GM12878 (cell line): ENCODE measurements at regions not wholly inside any gene's neighbourhood (a gene's known extent, or its start where the extent isn't known, plus 50 kb on each side); places are given as distances from the start of the nearest gene placed in this dataset.

Experiments used
- ATAC-seq: fragments of 200-7000 bp; cut with Tn5 transposase; 3 replicates; pipeline ENCODE4 v1.9.1; 2020; ENCODE audit warnings: mild to moderate bottlenecking, moderate library complexity
- BruUV-seq: library from RNA; stranded (reverse); fragments of 400-500 nt; replicated peaks from 2 replicates; lab custom pipeline; 2021; lab: Mats Ljungman, UMichigan
- CTCF ChIA-PET: fragments of 300-600 bp; sonication (Branson Sonifier 250); formaldehyde crosslinking; extraction: SDS; loops from one replicate; lab custom pipeline; 2021; ENCODE audit warnings: inconsistent platforms; lab: Yijun Ruan, JAX
- POLR2A ChIA-PET: fragments of 350-600 bp; formaldehyde crosslinking; extraction: SDS; loops from one replicate; lab custom pipeline; 2021; ENCODE audit warnings: inconsistent platforms; lab: Charles Lee
- RAD21 ChIA-PET: fragments of 300-600 bp; sonication (Branson Sonifier 250); formaldehyde crosslinking; loops from one replicate; lab custom pipeline; 2023; ENCODE audit warnings: antibody characterized with exemption; ENCODE audit not compliant: unreplicated experiment; lab: Charles Lee
- SMC1A ChIA-PET: fragments of 300-600 bp; sonication (Branson Sonifier 250); formaldehyde crosslinking; loops from one replicate; lab custom pipeline; 2023; ENCODE audit not compliant: unreplicated experiment, uncharacterized antibody; lab: Charles Lee
- DNase-seq: peaks from one replicate; pipeline ENCODE4 v3.0.0-alpha.2; 2011; ENCODE audit warnings: low read depth, low spot score
- FAIRE-seq: peaks from 3 replicates; lab custom pipeline; 2011; peaks lifted over from hg19 to GRCh38; lab: Jason Lieb, UNC
- H2AFZ ChIP-seq: 2 replicates; pipeline ENCODE4 v1.6.0; 2011; ENCODE audit warnings: low read depth, low read length, control low read depth; ENCODE audit not compliant: control insufficient read depth
- H3K27ac ChIP-seq: 2 replicates; pipeline ENCODE4 v1.5.1; 2011; ENCODE audit warnings: control low read depth; ENCODE audit not compliant: control insufficient read depth, insufficient read depth
- H3K27me3 ChIP-seq, 2 experiments: replicated peaks in 1 of 2; 2 replicates each; pipeline versions ENCODE4 v1.6.0 to v1.6.1; 2011; ENCODE audit warnings: low read length in 1 of 2; ENCODE audit not compliant: control insufficient read depth in 2 of 2, insufficient read depth in 2 of 2
- H3K36me3 ChIP-seq, 2 experiments: 2 replicates each; pipeline ENCODE4 v1.5.1; 2011; ENCODE audit warnings: low read length in 1 of 2; ENCODE audit not compliant: control insufficient read depth in 2 of 2, insufficient read depth in 2 of 2
- H3K4me1 ChIP-seq: 2 replicates; pipeline ENCODE4 v1.6.1; 2011; ENCODE audit warnings: mild to moderate bottlenecking, low read length, moderate library complexity, mixed read lengths; ENCODE audit not compliant: control insufficient read depth, insufficient read depth
- H3K4me2 ChIP-seq: 2 replicates; pipeline ENCODE4 v1.6.0; 2011; ENCODE audit warnings: control low read depth; ENCODE audit not compliant: control insufficient read depth, insufficient read depth
- H3K4me3 ChIP-seq: fragments of 200-600 bp; sonication (generic); 2 replicates; pipeline ENCODE4 v1.5.1; 2016
- H3K79me2 ChIP-seq: 2 replicates; pipeline ENCODE4 v1.6.0; 2011; ENCODE audit warnings: low read length; ENCODE audit not compliant: control insufficient read depth, insufficient read depth
- H3K9ac ChIP-seq: 2 replicates; pipeline ENCODE4 v1.8.0; 2011; ENCODE audit warnings: low read length, control low read depth, mixed read lengths; ENCODE audit not compliant: control insufficient read depth, insufficient read depth
- H3K9me3 ChIP-seq: replicated peaks from 3 replicates; pipeline ENCODE4 v1.5.1; 2011; ENCODE audit warnings: mild to moderate bottlenecking, low read length; ENCODE audit not compliant: control insufficient read depth, insufficient read depth
- H4K20me1 ChIP-seq: 2 replicates; pipeline ENCODE4 v1.6.0; 2011; ENCODE audit not compliant: control insufficient read depth, insufficient read depth
- BCL11A ChIP-seq: IDR thresholded peaks from 2 replicates; pipeline ENCODE4 v1.6.1; 2011; ENCODE audit warnings: low read depth, low read length
- CHD4 ChIP-seq: fragments of 200-600 bp; sonication (generic); IDR thresholded peaks from 2 replicates; pipeline ENCODE4 v1.6.1; 2016; ENCODE audit warnings: mild to moderate bottlenecking
- FOS ChIP-seq: IDR thresholded peaks from 3 replicates; pipeline ENCODE4 v1.6.1; 2011; ENCODE audit warnings: borderline replicate concordance; ENCODE audit not compliant: insufficient read length; ENCODE audit errors: extremely low read depth
- KDM1A ChIP-seq: fragments of 200-600 bp; sonication (generic); IDR thresholded peaks from 2 replicates; pipeline ENCODE4 v1.6.1; 2016; ENCODE audit warnings: borderline replicate concordance
- MEF2A ChIP-seq: IDR thresholded peaks from 2 replicates; pipeline ENCODE4 v1.6.1; 2011; ENCODE audit warnings: low read depth, mild to moderate bottlenecking, low read length, moderate library complexity; ENCODE audit not compliant: insufficient read depth
- RAD51 ChIP-seq: fragments of 450-650 bp; IDR thresholded peaks from 2 replicates; pipeline ENCODE4 v1.6.1; 2016; ENCODE audit warnings: moderate library complexity, mild to moderate bottlenecking, inconsistent platforms
- RB1 ChIP-seq: fragments of 450-650 bp; formaldehyde crosslinking; IDR thresholded peaks from 2 replicates; pipeline ENCODE4 v1.6.1; 2017; ENCODE audit warnings: mild to moderate bottlenecking, borderline replicate concordance
- SMC3 ChIP-seq: IDR thresholded peaks from 2 replicates; pipeline ENCODE4 v1.6.1; 2011; ENCODE audit warnings: low read length, improper control_type of control experiment, borderline replicate concordance
- SREBF2 ChIP-seq: IDR thresholded peaks from 2 replicates; pipeline ENCODE4 v1.6.1; 2012; ENCODE audit warnings: mild to moderate bottlenecking, low read length
- TBL1XR1 ChIP-seq: IDR thresholded peaks from 2 replicates; pipeline ENCODE4 v1.6.1; 2012; ENCODE audit warnings: low read depth, low read length, improper control_type of control experiment
- YBX1 ChIP-seq: fragments of 450-650 bp; IDR thresholded peaks from 2 replicates; pipeline ENCODE4 v1.6.1; 2016; ENCODE audit warnings: antibody characterized with exemption
- WGBS: methylation state at CpG from one replicate; pipeline ENCODE4 v1.1.6; 2016; ENCODE audit warnings: low lambda C conversion rate; ENCODE audit not compliant: insufficient replicate concordance, insufficient coverage; ENCODE audit errors: missing lambda C conversion rate; 5-methylcytosine and 5-hydroxymethylcytosine counted together
- in situ Hi-C: fragments of 300-500 bp; cut with MboI; formaldehyde crosslinking; loops from 9 replicates; pipeline ENCODE4 v1.14.3; 2018; ENCODE audit warnings: mixed read lengths
- intact Hi-C: fragments of 100-400 bp; cut with micrococcal nuclease; formaldehyde crosslinking; loops from one replicate; pipeline ENCODE4 v1.14.2; 2022; ENCODE audit not compliant: unreplicated experiment
- TF ChIP-seq, protein P1 (sequence below): fragments of 450-650 bp; IDR thresholded peaks from 2 replicates; pipeline ENCODE4 v1.6.1; 2017; ENCODE audit warnings: antibody characterized with exemption, mild to moderate bottlenecking, moderate library complexity
- TF ChIP-seq, protein P2 (sequence below): IDR thresholded peaks from 2 replicates; pipeline ENCODE4 v1.6.1; 2011; ENCODE audit warnings: low read depth, low read length, improper control_type of control experiment, borderline replicate concordance
- TF ChIP-seq, protein P3 (sequence below): IDR thresholded peaks from 2 replicates; pipeline ENCODE4 v1.6.1; 2012; ENCODE audit warnings: low read depth, low read length, improper control_type of control experiment
- TF ChIP-seq, protein P4 (sequence below): IDR thresholded peaks from 2 replicates; pipeline ENCODE4 v1.6.1; 2011; ENCODE audit warnings: borderline replicate concordance, low read depth, mild to moderate bottlenecking, moderate library complexity, low read length; ENCODE audit not compliant: insufficient read depth, poor library complexity, severe bottlenecking
- TF ChIP-seq, protein P5 (sequence below): fragments of 150-350 bp; IDR thresholded peaks from 2 replicates; pipeline ENCODE4 v1.6.1; 2014; ENCODE audit warnings: mild to moderate bottlenecking, low read depth, low read length
- TF ChIP-seq, protein P6 (sequence below): IDR thresholded peaks from 2 replicates; pipeline ENCODE4 v1.6.1; 2011; ENCODE audit warnings: mild to moderate bottlenecking, low read depth, low read length, moderate library complexity; ENCODE audit not compliant: insufficient replicate concordance

DNA sequence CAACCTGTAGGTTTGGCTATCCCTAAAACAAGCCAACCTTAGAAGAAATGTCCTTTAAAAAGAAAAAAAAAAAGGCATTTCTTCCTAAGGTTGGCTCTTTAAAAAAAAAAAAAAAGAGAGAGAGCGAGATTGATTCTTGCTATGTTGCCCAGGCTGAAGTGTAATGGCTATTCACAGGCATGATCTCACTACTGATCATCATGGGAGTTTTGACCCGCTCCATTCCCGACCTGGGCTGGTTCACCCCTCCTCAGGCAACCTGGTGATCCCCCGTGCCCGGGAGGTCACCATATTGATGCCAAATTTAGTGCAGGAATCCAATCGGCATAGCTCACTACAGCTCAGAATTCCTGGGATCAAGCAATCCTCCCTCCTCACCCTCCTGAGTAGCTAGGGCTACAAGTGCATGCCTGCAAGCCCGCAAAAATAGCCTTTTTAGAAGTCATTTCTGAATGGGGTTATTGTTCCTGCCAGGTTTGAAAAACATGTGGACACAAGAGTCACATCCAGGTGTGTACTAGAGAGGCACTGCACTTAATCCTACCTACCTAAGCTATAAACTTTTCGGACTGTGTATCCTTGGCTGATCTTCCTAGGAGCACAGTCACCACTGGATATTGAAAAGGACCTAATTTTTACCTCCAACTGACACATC lies 61.4 kb upstream of the ZCCHC13 start:
- intact Hi-C loops = no loop called here
- 49% methylated on average over 7 of the region's 8 CpGs for WGBS
- ATAC-seq (no peak), DNase-seq (no peak), FAIRE-seq (no peak)
- SMC1A ChIA-PET = no interaction called here
- Histone ChIP-seq H3K9me3 (no peaks in the 10 kb centered on the region), H3K79me2 (no peaks in the 10 kb centered on the region), H4K20me1 (no peaks in the 10 kb centered on the region), H2AFZ (no peak overlapping the region), H3K4me2 (no peak overlapping the region), H3K36me3 (peaks cover 0 to 3% of the 10 kb centered on the region in 2 experiments; a peak in 1 of 4 replicates), H3K27ac (no peak overlapping the region), H3K9ac (no peak overlapping the region), H3K27me3 (no peaks in the 10 kb centered on the region), H3K4me1 (no peaks in the 10 kb centered on the region), H3K4me3 (no peak overlapping the region)
- no TSS peak for BruUV-seq
- RAD21 ChIA-PET = no interaction called here
- CTCF ChIA-PET = no interaction called here
- POLR2A ChIA-PET = no interaction called here
- in situ Hi-C loops = no loop called here
- TF ChIP-seq MEF2A (no peak), TBL1XR1 (no peak), FOS (no peak), SMC3 (no peak), KDM1A (no peak), SREBF2 (no peak), BCL11A (no peak), YBX1 (no peak), RAD51 (no peak), RB1 (no peak), CHD4 (no peak)
- TF ChIP-seq, protein P1, sequence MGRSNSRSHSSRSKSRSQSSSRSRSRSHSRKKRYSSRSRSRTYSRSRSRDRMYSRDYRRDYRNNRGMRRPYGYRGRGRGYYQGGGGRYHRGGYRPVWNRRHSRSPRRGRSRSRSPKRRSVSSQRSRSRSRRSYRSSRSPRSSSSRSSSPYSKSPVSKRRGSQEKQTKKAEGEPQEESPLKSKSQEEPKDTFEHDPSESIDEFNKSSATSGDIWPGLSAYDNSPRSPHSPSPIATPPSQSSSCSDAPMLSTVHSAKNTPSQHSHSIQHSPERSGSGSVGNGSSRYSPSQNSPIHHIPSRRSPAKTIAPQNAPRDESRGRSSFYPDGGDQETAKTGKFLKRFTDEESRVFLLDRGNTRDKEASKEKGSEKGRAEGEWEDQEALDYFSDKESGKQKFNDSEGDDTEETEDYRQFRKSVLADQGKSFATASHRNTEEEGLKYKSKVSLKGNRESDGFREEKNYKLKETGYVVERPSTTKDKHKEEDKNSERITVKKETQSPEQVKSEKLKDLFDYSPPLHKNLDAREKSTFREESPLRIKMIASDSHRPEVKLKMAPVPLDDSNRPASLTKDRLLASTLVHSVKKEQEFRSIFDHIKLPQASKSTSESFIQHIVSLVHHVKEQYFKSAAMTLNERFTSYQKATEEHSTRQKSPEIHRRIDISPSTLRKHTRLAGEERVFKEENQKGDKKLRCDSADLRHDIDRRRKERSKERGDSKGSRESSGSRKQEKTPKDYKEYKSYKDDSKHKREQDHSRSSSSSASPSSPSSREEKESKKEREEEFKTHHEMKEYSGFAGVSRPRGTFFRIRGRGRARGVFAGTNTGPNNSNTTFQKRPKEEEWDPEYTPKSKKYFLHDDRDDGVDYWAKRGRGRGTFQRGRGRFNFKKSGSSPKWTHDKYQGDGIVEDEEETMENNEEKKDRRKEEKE = no peak
- TF ChIP-seq, protein P2, sequence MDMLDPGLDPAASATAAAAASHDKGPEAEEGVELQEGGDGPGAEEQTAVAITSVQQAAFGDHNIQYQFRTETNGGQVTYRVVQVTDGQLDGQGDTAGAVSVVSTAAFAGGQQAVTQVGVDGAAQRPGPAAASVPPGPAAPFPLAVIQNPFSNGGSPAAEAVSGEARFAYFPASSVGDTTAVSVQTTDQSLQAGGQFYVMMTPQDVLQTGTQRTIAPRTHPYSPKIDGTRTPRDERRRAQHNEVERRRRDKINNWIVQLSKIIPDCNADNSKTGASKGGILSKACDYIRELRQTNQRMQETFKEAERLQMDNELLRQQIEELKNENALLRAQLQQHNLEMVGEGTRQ = no peak
- TF ChIP-seq, protein P3, sequence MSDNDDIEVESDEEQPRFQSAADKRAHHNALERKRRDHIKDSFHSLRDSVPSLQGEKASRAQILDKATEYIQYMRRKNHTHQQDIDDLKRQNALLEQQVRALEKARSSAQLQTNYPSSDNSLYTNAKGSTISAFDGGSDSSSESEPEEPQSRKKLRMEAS = no peak
- TF ChIP-seq, protein P4, sequence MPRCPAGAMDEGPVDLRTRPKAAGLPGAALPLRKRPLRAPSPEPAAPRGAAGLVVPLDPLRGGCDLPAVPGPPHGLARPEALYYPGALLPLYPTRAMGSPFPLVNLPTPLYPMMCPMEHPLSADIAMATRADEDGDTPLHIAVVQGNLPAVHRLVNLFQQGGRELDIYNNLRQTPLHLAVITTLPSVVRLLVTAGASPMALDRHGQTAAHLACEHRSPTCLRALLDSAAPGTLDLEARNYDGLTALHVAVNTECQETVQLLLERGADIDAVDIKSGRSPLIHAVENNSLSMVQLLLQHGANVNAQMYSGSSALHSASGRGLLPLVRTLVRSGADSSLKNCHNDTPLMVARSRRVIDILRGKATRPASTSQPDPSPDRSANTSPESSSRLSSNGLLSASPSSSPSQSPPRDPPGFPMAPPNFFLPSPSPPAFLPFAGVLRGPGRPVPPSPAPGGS = no peak
- TF ChIP-seq, protein P5, sequence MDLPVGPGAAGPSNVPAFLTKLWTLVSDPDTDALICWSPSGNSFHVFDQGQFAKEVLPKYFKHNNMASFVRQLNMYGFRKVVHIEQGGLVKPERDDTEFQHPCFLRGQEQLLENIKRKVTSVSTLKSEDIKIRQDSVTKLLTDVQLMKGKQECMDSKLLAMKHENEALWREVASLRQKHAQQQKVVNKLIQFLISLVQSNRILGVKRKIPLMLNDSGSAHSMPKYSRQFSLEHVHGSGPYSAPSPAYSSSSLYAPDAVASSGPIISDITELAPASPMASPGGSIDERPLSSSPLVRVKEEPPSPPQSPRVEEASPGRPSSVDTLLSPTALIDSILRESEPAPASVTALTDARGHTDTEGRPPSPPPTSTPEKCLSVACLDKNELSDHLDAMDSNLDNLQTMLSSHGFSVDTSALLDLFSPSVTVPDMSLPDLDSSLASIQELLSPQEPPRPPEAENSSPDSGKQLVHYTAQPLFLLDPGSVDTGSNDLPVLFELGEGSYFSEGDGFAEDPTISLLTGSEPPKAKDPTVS = no peak
- TF ChIP-seq, protein P6, sequence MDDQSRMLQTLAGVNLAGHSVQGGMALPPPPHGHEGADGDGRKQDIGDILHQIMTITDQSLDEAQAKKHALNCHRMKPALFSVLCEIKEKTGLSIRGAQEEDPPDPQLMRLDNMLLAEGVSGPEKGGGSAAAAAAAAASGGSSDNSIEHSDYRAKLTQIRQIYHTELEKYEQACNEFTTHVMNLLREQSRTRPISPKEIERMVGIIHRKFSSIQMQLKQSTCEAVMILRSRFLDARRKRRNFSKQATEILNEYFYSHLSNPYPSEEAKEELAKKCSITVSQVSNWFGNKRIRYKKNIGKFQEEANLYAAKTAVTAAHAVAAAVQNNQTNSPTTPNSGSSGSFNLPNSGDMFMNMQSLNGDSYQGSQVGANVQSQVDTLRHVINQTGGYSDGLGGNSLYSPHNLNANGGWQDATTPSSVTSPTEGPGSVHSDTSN = no peak
